Neural progenitor cell (in vitro differentiated cells): ENCODE measurements at regions not wholly inside any gene's neighbourhood (a gene's known extent, or its start where the extent isn't known, plus 50 kb on each side); places are given as distances from the start of the nearest gene placed in this dataset.

ENCODE experiments used
- CTCF ChIP-seq: fragments of 200-600 bp; sonication (generic); IDR thresholded peaks from 2 replicates; pipeline ENCODE4 v1.5.1; 2017; ENCODE audit warnings: antibody characterized with exemption, mild to moderate bottlenecking
- EZH2 ChIP-seq: fragments of 200-600 bp; sonication (generic); IDR thresholded peaks from 2 replicates; pipeline ENCODE4 v1.6.1; 2017; ENCODE audit warnings: antibody characterized with exemption, mild to moderate bottlenecking, moderate library complexity
- EZH2phosphoT487 ChIP-seq: fragments of 200-600 bp; sonication (generic); IDR thresholded peaks from 2 replicates; pipeline ENCODE4 v1.6.1; 2017; ENCODE audit warnings: antibody characterized with exemption

GRCh38 chr3:81087607-81088006 is 673.8 kb downstream of the GBE1 start:
- TF ChIP-seq CTCF: no peak
- TF ChIP-seq EZH2: no peak
- no peak for TF ChIP-seq EZH2phosphoT487
